IMR-90 (cell line): ENCODE measurements at regions not wholly inside any gene's neighbourhood (a gene's known extent, or its start where the extent isn't known, plus 50 kb on each side); places are given as distances from the start of the nearest gene placed in this dataset.

Experiments used
- ATAC-seq: fragments of 200-7000 bp; cut with Tn5 transposase; 2 replicates; pipeline ENCODE4 v1.9.1; 2020; ENCODE audit warnings: low read depth, mild to moderate bottlenecking, moderate library complexity
- BruUV-seq: library from RNA; stranded (reverse); fragments of 400-500 nt; replicated peaks from 2 replicates; lab custom pipeline; 2021; lab: Mats Ljungman, UMichigan
- CTCF ChIA-PET: fragments of 300-600 bp; formaldehyde crosslinking; extraction: SDS; loops from one replicate; lab custom pipeline; 2021; ENCODE audit warnings: antibody characterized with exemption; lab: Yijun Ruan, JAX
- POLR2A ChIA-PET: fragments of 300-600 bp; sonication (Branson Sonifier 250); formaldehyde crosslinking; loops from one replicate; lab custom pipeline; 2022; ENCODE audit warnings: antibody characterized with exemption; ENCODE audit not compliant: unreplicated experiment; lab: Charles Lee
- DNase-seq: peaks from one replicate; pipeline ENCODE4 v3.0.0; 2013
- H2AFZ ChIP-seq: replicated peaks from 2 replicates; pipeline ENCODE3; 2013; ENCODE audit warnings: low read length, mild to moderate bottlenecking; ENCODE audit not compliant: poor library complexity
- H2AK5ac ChIP-seq: 2 replicates; pipeline ENCODE4 v1.6.1; 2013; ENCODE audit warnings: low read depth, low read length, inconsistent platforms
- H2AK9ac ChIP-seq: replicated peaks from 2 replicates; pipeline ENCODE3; 2013; ENCODE audit warnings: mild to moderate bottlenecking, low read depth, low read length, moderate library complexity; ENCODE audit not compliant: poor library complexity
- H2BK120ac ChIP-seq: 2 replicates; pipeline ENCODE4 v1.6.1; 2013; ENCODE audit warnings: low read depth, low read length, inconsistent platforms
- H2BK15ac ChIP-seq: 3 replicates; pipeline ENCODE4 v1.6.1; 2013; ENCODE audit warnings: low read depth, low read length, inconsistent platforms
- H2BK20ac ChIP-seq: 2 replicates; pipeline ENCODE4 v1.6.1; 2013; ENCODE audit warnings: low read depth, mild to moderate bottlenecking, inconsistent platforms, low read length, moderate library complexity
- H2BK5ac ChIP-seq: 2 replicates; pipeline ENCODE4 v1.6.1; 2013; ENCODE audit warnings: mild to moderate bottlenecking, low read depth, low read length, inconsistent platforms; ENCODE audit not compliant: poor library complexity, severe bottlenecking
- H3K14ac ChIP-seq: replicated peaks from 2 replicates; pipeline ENCODE4 v1.6.1; 2013; ENCODE audit warnings: low read depth, low read length, inconsistent platforms
- H3K18ac ChIP-seq: 2 replicates; pipeline ENCODE4 v1.6.1; 2013; ENCODE audit warnings: low read depth, low read length, control low read depth
- H3K23ac ChIP-seq: 2 replicates; pipeline ENCODE4 v1.6.1; 2013; ENCODE audit warnings: low read depth, low read length, inconsistent platforms
- H3K27ac ChIP-seq: 2 replicates; pipeline ENCODE4 v1.5.1; 2013; ENCODE audit warnings: mild to moderate bottlenecking, control low read depth, low read length; ENCODE audit not compliant: insufficient read depth
- H3K27me3 ChIP-seq: 2 replicates; pipeline ENCODE4 v1.6.1; 2013; ENCODE audit warnings: low read length; ENCODE audit not compliant: control insufficient read depth, insufficient read depth
- H3K36me3 ChIP-seq: 2 replicates; pipeline ENCODE4 v1.6.1; 2013; ENCODE audit warnings: low read length, mixed read lengths; ENCODE audit not compliant: control insufficient read depth, insufficient read depth
- H3K4ac ChIP-seq: 2 replicates; pipeline ENCODE4 v1.6.1; 2013; ENCODE audit warnings: low read depth, low read length, inconsistent platforms
- H3K4me1 ChIP-seq: 2 replicates; pipeline ENCODE4 v1.6.1; 2013; ENCODE audit warnings: low read length, mixed read lengths; ENCODE audit not compliant: control insufficient read depth, insufficient read depth
- H3K4me2 ChIP-seq: 2 replicates; pipeline ENCODE4 v1.6.1; 2013; ENCODE audit warnings: low read depth, mild to moderate bottlenecking, control low read depth, low read length, moderate library complexity
- H3K4me3 ChIP-seq: 2 replicates; pipeline ENCODE4 v1.5.1; 2013; ENCODE audit warnings: low read depth, mild to moderate bottlenecking, control low read depth, low read length, moderate library complexity; ENCODE audit not compliant: insufficient read depth
- H3K56ac ChIP-seq: 2 replicates; pipeline ENCODE4 v1.6.1; 2013; ENCODE audit warnings: low read length, inconsistent platforms; ENCODE audit not compliant: insufficient read depth; ENCODE audit errors: extremely low read depth
- H3K79me1 ChIP-seq, 2 experiments: 2 replicates each; pipeline ENCODE4 v1.6.1; 2013; ENCODE audit warnings: low read length in 2 of 2, inconsistent platforms in 1 of 2, low read depth in 1 of 2
- H3K9ac ChIP-seq: 2 replicates; pipeline ENCODE4 v1.6.1; 2013; ENCODE audit warnings: low read depth, low read length, control low read depth
- H3K9me1 ChIP-seq: 2 replicates; pipeline ENCODE4 v1.6.1; 2013; ENCODE audit warnings: low read length, inconsistent platforms; ENCODE audit not compliant: insufficient read depth
- H3K9me3 ChIP-seq: 2 replicates; pipeline ENCODE4 v1.6.1; 2013; ENCODE audit warnings: low read length; ENCODE audit not compliant: control insufficient read depth, insufficient read depth
- H4K20me1 ChIP-seq: 2 replicates; pipeline ENCODE4 v1.6.1; 2013; ENCODE audit warnings: low read length, inconsistent platforms; ENCODE audit not compliant: insufficient read depth
- H4K5ac ChIP-seq: 2 replicates; pipeline ENCODE4 v1.6.1; 2013; ENCODE audit warnings: mild to moderate bottlenecking, low read depth, low read length, control low read depth
- H4K8ac ChIP-seq, 2 experiments: 2 replicates each; pipeline ENCODE4 v1.6.1; 2013; ENCODE audit warnings: low read depth in 2 of 2, low read length in 2 of 2, control low read depth in 1 of 2, inconsistent platforms in 1 of 2
- H4K91ac ChIP-seq: 2 replicates; pipeline ENCODE4 v1.6.1; 2013; ENCODE audit warnings: low read depth, low read length, inconsistent platforms; ENCODE audit not compliant: insufficient read depth
- FOS ChIP-seq: fragments of 150-350 bp; IDR thresholded peaks from 2 replicates; pipeline ENCODE4 v1.6.1; 2016; ENCODE audit warnings: low read depth, low read length
- POLR2A ChIP-seq: IDR thresholded peaks from 2 replicates; pipeline ENCODE4 v1.6.1; 2012; ENCODE audit warnings: mild to moderate bottlenecking, low read depth, low read length
- RCOR1 ChIP-seq: IDR thresholded peaks from 2 replicates; pipeline ENCODE4 v1.6.1; 2012; ENCODE audit warnings: mild to moderate bottlenecking, low read length, improper control_type of control experiment; ENCODE audit not compliant: insufficient replicate concordance
- RFX5 ChIP-seq: IDR thresholded peaks from 2 replicates; pipeline ENCODE4 v1.8.0; 2012; ENCODE audit warnings: low read depth, mild to moderate bottlenecking, low read length, moderate library complexity
- WGBS, 2 experiments: methylation state at CpG; one replicate each; pipeline versions ENCODE4 v1.1.5 to v1.1.7; 2013; ENCODE audit warnings: missing lambda C conversion rate in 2 of 2; ENCODE audit not compliant: insufficient read length in 1 of 2; ENCODE audit errors: extremely low coverage in 2 of 2; 5-methylcytosine and 5-hydroxymethylcytosine counted together
- dilution Hi-C: fragments of 300-500 bp; cut with HindIII; formaldehyde crosslinking; loops from one replicate; pipeline ENCODE4 v1.14.3; 2018; ENCODE audit warnings: low sequenced_read_pairs; ENCODE audit not compliant: unreplicated experiment
- in situ Hi-C: fragments of 300-500 bp; cut with MboI; formaldehyde crosslinking; loops from 3 replicates; pipeline ENCODE4 v1.14.3; 2019; ENCODE audit warnings: low sequenced_read_pairs, inconsistent platforms, mixed read lengths
- intact Hi-C: fragments of 100-400 bp; cut with micrococcal nuclease; formaldehyde crosslinking; loops from 2 replicates; pipeline ENCODE4 v1.10.0; 2022

- dilution Hi-C loops: no loop called here
- TF ChIP-seq RFX5 (no peak), FOS (no peak), POLR2A (no peak), RCOR1 (no peak)
These were observed 300.6 kb upstream of the EDIL3 start for GRCh38 chr5:84685121-84685894.

More at GRCh38 chr5:84685121-84685894, 300.6 kb upstream of the EDIL3 start:
- WGBS, 2 experiments: 17% methylated on average over 1 of the region's 6 CpGs; no CpG with 5 or more reads in 1 of the 2 experiments
- no peak overlapping the region for H2BK5ac ChIP-seq
- no peak overlapping the region for H3K23ac ChIP-seq
- H3K18ac ChIP-seq: no peak overlapping the region
- in situ Hi-C loops (no loop called here), intact Hi-C loops (no loop called here)
- no peak overlapping the region for H2BK15ac ChIP-seq
- no peak overlapping the region for H3K4ac ChIP-seq
- H3K27ac ChIP-seq: no peak overlapping the region
- H2AK5ac ChIP-seq: no peak overlapping the region
- H3K36me3 ChIP-seq: no peaks in the 10 kb centered on the region
- no peak overlapping the region for H2AFZ ChIP-seq
- H3K14ac ChIP-seq: no peak overlapping the region
- H3K79me1 ChIP-seq: no peaks in the 10 kb centered on the region
- no peak for DNase-seq
- CTCF ChIA-PET: no interaction called here
- H3K27me3 ChIP-seq: no peaks in the 10 kb centered on the region
- no peak overlapping the region for H3K4me3 ChIP-seq
- H4K5ac ChIP-seq: no peak overlapping the region
- no peaks in the 10 kb centered on the region for H3K9me3 ChIP-seq
- H3K4me1 ChIP-seq: no peaks in the 10 kb centered on the region
- H3K9ac ChIP-seq: no peak overlapping the region
- no peak overlapping the region for H3K56ac ChIP-seq
- no peak overlapping the region for H2BK20ac ChIP-seq
- H4K20me1 ChIP-seq: no peaks in the 10 kb centered on the region
- H4K8ac ChIP-seq: no peak overlapping the region
- BruUV-seq: no TSS peak
- H3K9me1 ChIP-seq: no peaks in the 10 kb centered on the region
- no peak overlapping the region for H4K91ac ChIP-seq
- no peak overlapping the region for H2BK120ac ChIP-seq
- H2AK9ac ChIP-seq: no peak overlapping the region
- no peak overlapping the region for H3K4me2 ChIP-seq
- ATAC-seq: no peak
- POLR2A ChIA-PET: no interaction called here
